MM.1S (cell line): ENCODE measurements at regions not wholly inside any gene's neighbourhood (a gene's known extent, or its start where the extent isn't known, plus 50 kb on each side); places are given as distances from the start of the nearest gene placed in this dataset.

Experiments used
- EZH2 ChIP-seq: fragments of 300-600 bp; sonication (generic); optimal IDR thresholded peaks from 2 replicates; pipeline ENCODE3; 2017; ENCODE audit warnings: low read depth, mild to moderate bottlenecking, antibody characterized with exemption, low read length, mixed read lengths
- TF ChIP-seq, protein P1 (sequence below): fragments of 300-600 bp; sonication (generic); IDR thresholded peaks from 2 replicates; pipeline ENCODE4 v1.5.1; 2016; ENCODE audit warnings: antibody characterized with exemption, low read length, mixed read lengths

DNA sequence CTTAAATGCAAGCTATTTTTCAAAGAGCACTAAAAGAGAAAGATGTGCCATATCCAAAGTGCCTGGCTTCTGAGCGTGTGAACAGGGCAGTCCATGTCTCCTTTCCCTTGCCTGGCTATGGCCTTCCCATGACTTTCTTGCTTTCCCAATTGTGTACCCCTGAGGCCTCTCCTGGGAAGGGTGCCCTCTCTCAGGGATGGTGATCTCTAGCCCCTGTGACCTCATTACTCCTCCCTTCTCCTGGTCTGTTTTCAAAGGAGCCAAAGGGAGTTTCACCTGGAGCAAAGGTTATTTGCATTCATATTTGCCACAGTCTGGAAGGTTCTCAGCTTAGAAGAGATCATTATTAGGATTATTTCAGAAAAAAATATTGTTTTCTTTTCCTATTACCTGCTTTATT lies 429.4 kb upstream of the TMTC1 start:
- TF ChIP-seq, protein P1, sequence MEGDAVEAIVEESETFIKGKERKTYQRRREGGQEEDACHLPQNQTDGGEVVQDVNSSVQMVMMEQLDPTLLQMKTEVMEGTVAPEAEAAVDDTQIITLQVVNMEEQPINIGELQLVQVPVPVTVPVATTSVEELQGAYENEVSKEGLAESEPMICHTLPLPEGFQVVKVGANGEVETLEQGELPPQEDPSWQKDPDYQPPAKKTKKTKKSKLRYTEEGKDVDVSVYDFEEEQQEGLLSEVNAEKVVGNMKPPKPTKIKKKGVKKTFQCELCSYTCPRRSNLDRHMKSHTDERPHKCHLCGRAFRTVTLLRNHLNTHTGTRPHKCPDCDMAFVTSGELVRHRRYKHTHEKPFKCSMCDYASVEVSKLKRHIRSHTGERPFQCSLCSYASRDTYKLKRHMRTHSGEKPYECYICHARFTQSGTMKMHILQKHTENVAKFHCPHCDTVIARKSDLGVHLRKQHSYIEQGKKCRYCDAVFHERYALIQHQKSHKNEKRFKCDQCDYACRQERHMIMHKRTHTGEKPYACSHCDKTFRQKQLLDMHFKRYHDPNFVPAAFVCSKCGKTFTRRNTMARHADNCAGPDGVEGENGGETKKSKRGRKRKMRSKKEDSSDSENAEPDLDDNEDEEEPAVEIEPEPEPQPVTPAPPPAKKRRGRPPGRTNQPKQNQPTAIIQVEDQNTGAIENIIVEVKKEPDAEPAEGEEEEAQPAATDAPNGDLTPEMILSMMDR = no peak
- TF ChIP-seq EZH2 = no peak
